ENCODE measurements at regions not wholly inside any gene's neighbourhood (a gene's known extent, or its start where the extent isn't known, plus 50 kb on each side); places are given as distances from the start of the nearest gene placed in this dataset.

DNA sequence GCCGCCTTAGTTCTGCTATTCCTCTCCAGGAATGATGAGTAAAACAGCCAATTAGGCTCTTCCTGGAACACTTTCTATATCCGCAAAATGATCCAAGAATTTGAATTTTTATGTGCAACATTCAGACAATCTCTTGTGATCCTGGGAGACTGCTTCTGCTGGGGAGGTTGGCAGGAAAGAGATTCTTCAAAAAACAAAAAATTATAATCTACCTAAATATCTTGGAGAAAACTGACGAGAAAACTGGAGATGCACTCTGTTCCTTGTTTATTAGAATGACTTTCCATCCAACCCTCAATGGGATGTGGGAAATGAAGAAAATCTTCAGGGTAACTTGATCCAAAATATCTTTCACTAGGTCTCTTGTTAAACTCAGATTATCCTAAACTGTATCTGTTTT, 346.3 kb upstream of the UBE2E2 start:
- Histone ChIP-seq H3K56ac (ENCODE audit: insufficient read length, low read depth, low read length) (no peak overlapping the region), H2AK5ac (ENCODE audit: insufficient read length, low read length) (no peak overlapping the region), H2BK15ac (ENCODE audit: low read depth, low read length) (no peak overlapping the region), H2BK120ac (ENCODE audit: low read depth, low read length, poor library complexity, severe bottlenecking) (no peak overlapping the region), H2BK20ac (ENCODE audit: low read depth, low read length, poor library complexity, severe bottlenecking) (no peak overlapping the region), H3K79me2 (ENCODE audit: insufficient read depth, low read length) (no peaks in the 10 kb centered on the region), H3K4me1 (ENCODE audit: insufficient read depth, low read length) (no peaks in the 10 kb centered on the region; the same call in 1 of the 2 replicates), H4K91ac (ENCODE audit: insufficient read length, low read depth, low read length) (no peak overlapping the region), H3K4ac (ENCODE audit: low read depth, low read length) (no peak overlapping the region), H3K79me1 (ENCODE audit: insufficient read depth, low read depth, low read length, poor library complexity, severe bottlenecking) (no peaks in the 10 kb centered on the region), H3K14ac (ENCODE audit: insufficient read depth, low read length) (no peak overlapping the region), H3K27ac (ENCODE audit: insufficient read length, low read depth, low read length) (no peak overlapping the region), H3K23ac (ENCODE audit: insufficient read length, low read depth, low read length) (no peak overlapping the region), H2BK12ac (ENCODE audit: insufficient read length, low read depth, low read length) (no peak overlapping the region), H3K27me3 (ENCODE audit: insufficient read depth, low read length) (no peaks in the 10 kb centered on the region), H4K20me1 (ENCODE audit: control insufficient read depth, insufficient read depth, insufficient read length) (no peaks in the 10 kb centered on the region), H3K9me3 (ENCODE audit: control insufficient read depth, low read depth, low read length) (no peaks in the 10 kb centered on the region), H4K5ac (ENCODE audit: insufficient read length, low read depth, low read length) (no peak overlapping the region), H2BK5ac (ENCODE audit: insufficient read length, low read length) (no peak overlapping the region), H2AFZ (ENCODE audit: low read length) (no peak overlapping the region), H3K4me2 (ENCODE audit: insufficient read depth, insufficient read length, low read length) (no peak overlapping the region), H3K9ac (ENCODE audit: extremely low read depth, insufficient read length, low read length) (no peak overlapping the region), H3K23me2 (ENCODE audit: insufficient read length, low read depth, low read length, poor library complexity, severe bottlenecking) (no peaks in the 10 kb centered on the region), H3K18ac (ENCODE audit: insufficient read length, low read depth, low read length) (no peak overlapping the region), H4K8ac (replicated peaks; ENCODE audit: insufficient read length, low read depth, low read length) (no peak overlapping the region), H3T11ph (ENCODE audit: low read length) (no peak overlapping the region)
- TF ChIP-seq, protein P1, sequence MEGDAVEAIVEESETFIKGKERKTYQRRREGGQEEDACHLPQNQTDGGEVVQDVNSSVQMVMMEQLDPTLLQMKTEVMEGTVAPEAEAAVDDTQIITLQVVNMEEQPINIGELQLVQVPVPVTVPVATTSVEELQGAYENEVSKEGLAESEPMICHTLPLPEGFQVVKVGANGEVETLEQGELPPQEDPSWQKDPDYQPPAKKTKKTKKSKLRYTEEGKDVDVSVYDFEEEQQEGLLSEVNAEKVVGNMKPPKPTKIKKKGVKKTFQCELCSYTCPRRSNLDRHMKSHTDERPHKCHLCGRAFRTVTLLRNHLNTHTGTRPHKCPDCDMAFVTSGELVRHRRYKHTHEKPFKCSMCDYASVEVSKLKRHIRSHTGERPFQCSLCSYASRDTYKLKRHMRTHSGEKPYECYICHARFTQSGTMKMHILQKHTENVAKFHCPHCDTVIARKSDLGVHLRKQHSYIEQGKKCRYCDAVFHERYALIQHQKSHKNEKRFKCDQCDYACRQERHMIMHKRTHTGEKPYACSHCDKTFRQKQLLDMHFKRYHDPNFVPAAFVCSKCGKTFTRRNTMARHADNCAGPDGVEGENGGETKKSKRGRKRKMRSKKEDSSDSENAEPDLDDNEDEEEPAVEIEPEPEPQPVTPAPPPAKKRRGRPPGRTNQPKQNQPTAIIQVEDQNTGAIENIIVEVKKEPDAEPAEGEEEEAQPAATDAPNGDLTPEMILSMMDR (conservative IDR thresholded peaks at IDR 0.05): no peak
- DNase-seq: no peak
- H3K4me3 Mint-ChIP-seq: no peak overlapping the region
- no peak overlapping the region for H3K27ac Mint-ChIP-seq
- peaks cover 0 to 2% (median 0%) of the 10 kb centered on the region in 3 experiments; a peak in 1 of 7 replicates for H3K36me3 Mint-ChIP-seq (ENCODE audit: insufficient read depth in 1 of 3, low read depth in 3 of 3)
- H3K9me3 Mint-ChIP-seq: no peaks in the 10 kb centered on the region; a peak in 3 of 5 replicates
- H3K4me1 Mint-ChIP-seq: peaks cover 5 to 9% of the 10 kb centered on the region in 2 experiments
- H3K27me3 Mint-ChIP-seq (ENCODE audit: low read depth): no peaks in the 10 kb centered on the region
- no CpG with 5 or more reads among the region's 3 CpGs for WGBS (ENCODE audit: extremely low coverage, insufficient read length, low lambda C conversion rate)
